CD4-positive, alpha-beta T cell treated with Interleukin-21 for 1 hour (primary cell): ENCODE measurements at regions not wholly inside any gene's neighbourhood (a gene's known extent, or its start where the extent isn't known, plus 50 kb on each side); places are given as distances from the start of the nearest gene placed in this dataset.
"Not testable (repeated sequence)": the region's sequence is repeated elsewhere in the genome, so short reads cannot be mapped to it uniquely, and the experiment has no call there.

Experiments
- DNase-seq: peaks from one replicate; pipeline ENCODE4 v3.0.0-alpha.2; 2020

GRCh38 chr14:92223025-92223424, 99.9 kb upstream of the SLC24A4 start:
- DNase-seq: no peak

- DNase-seq: no peak
Observed at GRCh38 chr14:92224358-92224954, 98.5 kb upstream of the SLC24A4 start.

GRCh38 chr14:92225731-92226130, 97.2 kb upstream of the SLC24A4 start:
- no peak for DNase-seq

GRCh38 chr14:92226166-92226565, 96.8 kb upstream of the SLC24A4 start:
- not testable (repeated sequence) for DNase-seq

GRCh38 chr14:92236243-92236900, 86.6 kb upstream of the SLC24A4 start:
- DNase-seq: no peak

- no peak for DNase-seq
Observed at GRCh38 chr14:92240658-92241057, 82.3 kb upstream of the SLC24A4 start.

- DNase-seq: no peak
Observed at GRCh38 chr14:92241966-92242595, 80.9 kb upstream of the SLC24A4 start.

- no peak for DNase-seq
Observed at GRCh38 chr14:92244805-92245204, 78.2 kb upstream of the SLC24A4 start.

- no peak for DNase-seq
Observed at GRCh38 chr14:92247341-92247740, 75.6 kb upstream of the SLC24A4 start.

- DNase-seq: no peak
Observed at GRCh38 chr14:92247947-92248346, 75.0 kb upstream of the SLC24A4 start.

- DNase-seq: no peak
Observed at GRCh38 chr14:92248696-92249095, 74.3 kb upstream of the SLC24A4 start.

- not testable (repeated sequence) for DNase-seq
Observed at GRCh38 chr14:92250366-92250765, 72.6 kb upstream of the SLC24A4 start.

GRCh38 chr14:92252323-92252722, 70.6 kb upstream of the SLC24A4 start:
- no peak for DNase-seq

- no peak for DNase-seq
Observed at GRCh38 chr14:92253381-92253894, 69.5 kb upstream of the SLC24A4 start.

- DNase-seq: no peak
Observed at GRCh38 chr14:92254786-92255185, 68.2 kb upstream of the SLC24A4 start.

- no peak for DNase-seq
Observed at GRCh38 chr14:92258934-92259333, 64.0 kb upstream of the SLC24A4 start.

GRCh38 chr14:92259613-92260357, 63.2 kb upstream of the SLC24A4 start:
- peak; percentile 28 for DNase-seq

GRCh38 chr14:92263681-92264080, 59.3 kb upstream of the SLC24A4 start:
- no peak for DNase-seq

- no peak for DNase-seq
Observed at GRCh38 chr14:92264195-92264594, 58.8 kb upstream of the SLC24A4 start.

GRCh38 chr14:92266216-92266615, 56.7 kb upstream of the SLC24A4 start:
- DNase-seq: no peak
